ENCODE measurements at regions not wholly inside any gene's neighbourhood (a gene's known extent, or its start where the extent isn't known, plus 50 kb on each side); places are given as distances from the start of the nearest gene placed in this dataset.

- Mint-ChIP-seq H3K9me3 (peaks cover 15 to 20% of the 10 kb centered on the region in 2 donors), H3K4me3 (no peak overlapping the region), H3K36me3 (no peaks in the 10 kb centered on the region), H3K27ac (no peak overlapping the region), H3K27me3 (no peaks in the 10 kb centered on the region), H3K4me1 (no peaks in the 10 kb centered on the region)
- no peak for ATAC-seq (replicated peaks)
- DNase-seq, result no peak
These were observed 560.0 kb downstream of the BRINP1 start for GRCh38 chr9:118809160-118809625.

- ATAC-seq (replicated peaks), result no peak
- Mint-ChIP-seq H3K27ac (no peak overlapping the region), H3K4me3 (no peak overlapping the region), H3K9me3 (no peaks in the 10 kb centered on the region), H3K27me3 (no peaks in the 10 kb centered on the region), H3K4me1 (no peaks in the 10 kb centered on the region), H3K36me3 (no peaks in the 10 kb centered on the region)
- no peak for DNase-seq
These were observed 539.9 kb downstream of the BRINP1 start for GRCh38 chr9:118829334-118829733.

GRCh38 chr9:118832371-118832770 lies 536.9 kb downstream of the BRINP1 start:
- Mint-ChIP-seq H3K36me3 (no peaks in the 10 kb centered on the region), H3K4me3 (no peak overlapping the region), H3K27ac (no peak overlapping the region), H3K27me3 (no peaks in the 10 kb centered on the region), H3K4me1 (no peaks in the 10 kb centered on the region), H3K9me3 (peaks cover 0 to 2% of the 10 kb centered on the region in 2 donors)
- no peak for ATAC-seq (replicated peaks)
- no peak for DNase-seq

DNA sequence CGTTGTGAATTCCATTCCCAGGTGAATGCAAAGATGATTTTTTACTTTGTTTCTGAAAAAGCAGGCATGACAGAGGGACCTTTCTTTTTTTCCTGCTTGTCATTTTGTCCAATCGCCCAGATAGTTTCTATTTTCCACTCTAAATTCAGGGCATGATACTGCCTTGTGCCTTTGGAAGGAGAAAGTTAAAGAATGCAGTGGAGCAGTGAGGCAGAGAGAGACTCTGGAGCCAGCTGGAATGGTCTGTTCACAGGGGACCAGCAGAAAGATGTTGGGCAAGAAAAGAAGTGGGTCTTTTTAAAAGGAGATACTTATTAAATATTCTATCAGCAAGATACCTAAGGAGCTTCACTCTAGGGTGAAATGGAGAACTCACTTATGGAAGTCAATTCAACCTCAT lies 532.3 kb downstream of the BRINP1 start:
- Mint-ChIP-seq H3K4me1 (no peaks in the 10 kb centered on the region), H3K4me3 (no peak overlapping the region), H3K9me3 (peaks cover 0 to 3% of the 10 kb centered on the region in 2 donors), H3K36me3 (no peaks in the 10 kb centered on the region), H3K27me3 (no peaks in the 10 kb centered on the region), H3K27ac (peak overlapping the region; percentile 7)
- no peak for DNase-seq
- no peak for ATAC-seq (replicated peaks)

- ATAC-seq (replicated peaks) (no peak), DNase-seq (no peak)
- H3K9me3 Mint-ChIP-seq, result peaks cover 1 to 7% of the 10 kb centered on the region in 2 donors
- H3K36me3 Mint-ChIP-seq, result no peaks in the 10 kb centered on the region
- no peak overlapping the region for H3K4me3 Mint-ChIP-seq
- H3K4me1 Mint-ChIP-seq, result no peaks in the 10 kb centered on the region
- no peaks in the 10 kb centered on the region for H3K27me3 Mint-ChIP-seq
- H3K27ac Mint-ChIP-seq, result no peak overlapping the region
These were observed 497.7 kb downstream of the BRINP1 start for GRCh38 chr9:118871531-118871930.

DNA sequence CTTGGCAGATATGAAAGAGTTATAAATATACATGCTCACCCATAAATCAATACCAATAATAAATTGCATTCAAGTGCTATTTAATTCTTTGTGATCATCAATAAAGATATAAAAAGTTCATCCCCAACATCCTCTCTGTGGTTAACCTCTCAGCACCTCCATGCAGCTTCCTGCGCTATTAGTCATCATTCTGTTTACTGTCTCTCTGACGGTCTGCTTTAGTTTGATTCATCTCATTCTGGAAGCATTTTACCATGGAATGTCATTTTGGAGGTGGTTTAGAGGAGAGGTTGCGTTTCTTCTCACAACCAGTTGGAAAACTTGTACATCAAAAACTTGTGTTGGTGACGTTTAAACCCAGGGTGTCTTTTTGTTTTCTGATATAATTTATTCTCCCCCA lies 486.6 kb downstream of the BRINP1 start:
- H3K4me3 Mint-ChIP-seq, result no peak overlapping the region
- H3K27ac Mint-ChIP-seq, result no peak overlapping the region
- H3K4me1 Mint-ChIP-seq, result no peaks in the 10 kb centered on the region
- ATAC-seq (replicated peaks), result no peak
- H3K9me3 Mint-ChIP-seq, result no peaks in the 10 kb centered on the region
- no peak for DNase-seq
- H3K36me3 Mint-ChIP-seq, result no peaks in the 10 kb centered on the region
- H3K27me3 Mint-ChIP-seq, result no peaks in the 10 kb centered on the region

DNA sequence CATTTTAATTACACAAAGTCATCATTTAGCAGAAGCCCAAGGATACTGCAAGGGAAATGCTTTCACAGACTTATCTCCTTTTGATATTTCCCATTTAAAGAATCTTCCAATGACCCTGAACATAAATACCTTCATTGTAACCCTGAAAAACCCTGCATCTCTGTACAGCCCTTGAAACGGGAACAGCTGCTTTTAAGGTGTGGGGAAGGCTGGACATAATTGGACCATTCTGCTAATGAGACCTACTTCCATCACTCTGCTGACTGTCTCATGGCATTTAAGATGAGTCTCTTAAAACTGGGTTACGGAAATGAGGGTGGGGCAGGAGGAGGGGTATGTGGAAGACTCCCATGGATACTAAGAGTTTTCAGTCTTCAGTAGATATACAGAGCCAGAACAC lies 485.8 kb downstream of the BRINP1 start:
- DNase-seq (no peak), ATAC-seq (replicated peaks) (no peak)
- Mint-ChIP-seq H3K9me3 (no peaks in the 10 kb centered on the region), H3K27me3 (no peaks in the 10 kb centered on the region), H3K36me3 (no peaks in the 10 kb centered on the region), H3K4me1 (no peaks in the 10 kb centered on the region), H3K27ac (no peak overlapping the region), H3K4me3 (no peak overlapping the region)

DNA sequence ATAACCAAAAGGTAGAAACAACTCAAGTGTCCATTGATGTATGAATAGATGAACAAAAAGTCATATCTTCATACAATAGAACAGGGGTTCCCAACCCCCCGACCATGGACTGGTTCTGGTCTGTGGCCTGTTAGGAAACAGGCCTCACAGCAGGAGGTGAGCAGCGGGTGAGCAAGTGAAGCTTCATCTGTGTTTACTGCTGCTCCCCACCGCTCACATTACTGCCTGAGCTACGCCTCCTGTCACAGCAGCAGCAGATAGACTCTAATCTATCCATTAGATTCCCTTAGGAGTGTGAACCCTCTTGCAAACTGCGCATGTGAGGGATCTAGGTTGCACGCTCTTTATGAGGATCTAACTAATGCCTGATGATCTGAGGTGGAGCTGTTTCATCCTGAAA lies 478.0 kb downstream of the BRINP1 start:
- Mint-ChIP-seq H3K9me3 (no peaks in the 10 kb centered on the region), H3K27me3 (no peaks in the 10 kb centered on the region), H3K27ac (no peak overlapping the region), H3K36me3 (no peaks in the 10 kb centered on the region), H3K4me1 (no peaks in the 10 kb centered on the region), H3K4me3 (no peak overlapping the region)
- DNase-seq (no peak), ATAC-seq (replicated peaks) (no peak)

GRCh38 chr9:118896324-118897000 lies 472.8 kb downstream of the BRINP1 start:
- no peaks in the 10 kb centered on the region for H3K4me1 Mint-ChIP-seq
- DNase-seq (no peak), ATAC-seq (replicated peaks) (no peak)
- no peaks in the 10 kb centered on the region for H3K27me3 Mint-ChIP-seq
- H3K36me3 Mint-ChIP-seq, result no peaks in the 10 kb centered on the region
- no peaks in the 10 kb centered on the region for H3K9me3 Mint-ChIP-seq
- H3K4me3 Mint-ChIP-seq, result no peak overlapping the region
- no peak overlapping the region for H3K27ac Mint-ChIP-seq

- no peak for DNase-seq
- H3K4me3 Mint-ChIP-seq, result no peak overlapping the region
- no peaks in the 10 kb centered on the region for H3K36me3 Mint-ChIP-seq
- no peak for ATAC-seq (replicated peaks)
- peaks cover 6 to 12% of the 10 kb centered on the region in 2 donors for H3K9me3 Mint-ChIP-seq
- no peak overlapping the region for H3K27ac Mint-ChIP-seq
- H3K27me3 Mint-ChIP-seq, result no peaks in the 10 kb centered on the region
- H3K4me1 Mint-ChIP-seq, result no peaks in the 10 kb centered on the region
These were observed 451.1 kb downstream of the BRINP1 start for GRCh38 chr9:118918180-118918579.

DNA sequence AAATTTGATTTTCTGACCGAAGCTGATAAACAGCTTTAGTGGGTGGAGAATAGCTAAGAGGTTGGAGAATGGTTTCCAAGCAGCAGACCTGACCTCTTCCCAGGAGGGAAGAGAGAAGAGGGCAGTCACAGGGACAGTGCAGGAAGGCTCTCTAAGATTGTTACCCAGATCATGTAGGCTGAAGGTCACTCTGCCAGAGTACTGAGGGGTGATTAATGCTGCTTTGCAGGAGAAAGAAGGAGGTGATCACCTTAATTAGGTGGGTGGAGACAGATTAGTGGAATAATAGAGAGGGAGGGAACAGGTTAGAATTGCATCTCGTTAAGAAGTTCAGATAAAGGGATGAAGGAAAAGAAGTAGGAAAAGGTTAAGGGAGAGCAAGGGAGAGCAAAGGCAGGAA lies 440.5 kb downstream of the BRINP1 start:
- DNase-seq (no peak), ATAC-seq (replicated peaks) (no peak)
- H3K27me3 Mint-ChIP-seq, result no peaks in the 10 kb centered on the region
- H3K9me3 Mint-ChIP-seq, result no peaks in the 10 kb centered on the region
- H3K4me3 Mint-ChIP-seq, result no peak overlapping the region
- no peaks in the 10 kb centered on the region for H3K4me1 Mint-ChIP-seq
- H3K36me3 Mint-ChIP-seq, result no peaks in the 10 kb centered on the region
- H3K27ac Mint-ChIP-seq, result no peak overlapping the region

DNA sequence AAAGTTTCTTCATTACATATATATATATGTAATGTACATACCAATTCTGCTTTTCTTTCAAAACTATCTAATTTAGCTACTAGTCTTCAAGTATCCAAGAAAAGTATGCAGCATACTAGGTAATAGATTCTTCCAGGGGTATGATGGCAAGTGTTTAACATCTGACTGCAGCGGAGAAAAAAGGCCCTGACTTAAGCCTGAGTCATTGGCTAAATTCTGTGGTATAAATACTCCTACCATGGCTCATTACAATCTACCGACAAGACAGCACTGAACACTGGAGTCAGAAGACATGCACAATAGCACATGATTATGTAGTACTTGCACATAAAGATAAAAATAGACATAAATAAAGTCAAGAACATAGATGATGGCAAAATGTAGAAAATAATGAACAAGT lies 439.9 kb downstream of the BRINP1 start:
- Mint-ChIP-seq H3K4me1 (no peaks in the 10 kb centered on the region), H3K27ac (no peak overlapping the region), H3K9me3 (no peaks in the 10 kb centered on the region), H3K36me3 (no peaks in the 10 kb centered on the region), H3K4me3 (no peak overlapping the region), H3K27me3 (no peaks in the 10 kb centered on the region)
- DNase-seq (no peak), ATAC-seq (replicated peaks) (no peak)

GRCh38 chr9:118931941-118932340 lies 437.3 kb downstream of the BRINP1 start:
- H3K4me3 Mint-ChIP-seq, result no peak overlapping the region
- DNase-seq (no peak), ATAC-seq (replicated peaks) (no peak)
- H3K36me3 Mint-ChIP-seq, result no peaks in the 10 kb centered on the region
- H3K9me3 Mint-ChIP-seq, result peaks cover 0 to 1% of the 10 kb centered on the region in 2 donors
- H3K27me3 Mint-ChIP-seq, result no peaks in the 10 kb centered on the region
- no peaks in the 10 kb centered on the region for H3K4me1 Mint-ChIP-seq
- no peak overlapping the region for H3K27ac Mint-ChIP-seq

DNA sequence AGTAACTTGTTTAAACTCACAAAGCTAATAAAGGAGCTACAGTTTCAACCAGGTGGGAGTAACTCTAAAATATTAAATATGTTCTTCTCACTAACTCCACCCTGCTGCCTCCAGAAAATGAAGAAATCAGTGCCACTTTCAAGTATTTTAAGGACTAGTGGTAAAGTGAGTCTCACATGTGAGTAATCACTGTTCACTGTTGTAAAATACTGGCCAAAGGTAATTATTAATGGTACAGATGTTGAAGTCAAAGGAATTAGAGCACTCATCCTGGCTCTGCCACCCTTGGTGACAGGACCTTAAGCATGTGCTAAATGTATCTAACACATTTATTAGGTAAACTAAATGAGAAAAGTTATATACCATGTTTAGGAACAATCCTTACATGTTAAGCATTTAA lies 430.7 kb downstream of the BRINP1 start:
- no peaks in the 10 kb centered on the region for H3K4me1 Mint-ChIP-seq
- DNase-seq (no peak), ATAC-seq (replicated peaks) (no peak)
- H3K27me3 Mint-ChIP-seq, result no peaks in the 10 kb centered on the region
- no peak overlapping the region for H3K4me3 Mint-ChIP-seq
- H3K9me3 Mint-ChIP-seq, result peaks cover 4% of the 10 kb centered on the region in 2 donors
- H3K36me3 Mint-ChIP-seq, result no peaks in the 10 kb centered on the region
- H3K27ac Mint-ChIP-seq, result no peak overlapping the region

GRCh38 chr9:118940473-118940872 lies 428.8 kb downstream of the BRINP1 start:
- no peaks in the 10 kb centered on the region for H3K27me3 Mint-ChIP-seq
- H3K4me1 Mint-ChIP-seq, result no peaks in the 10 kb centered on the region
- H3K9me3 Mint-ChIP-seq, result peaks cover 4% of the 10 kb centered on the region in 2 donors
- ATAC-seq (replicated peaks) (no peak), DNase-seq (no peak)
- no peaks in the 10 kb centered on the region for H3K36me3 Mint-ChIP-seq
- no peak overlapping the region for H3K4me3 Mint-ChIP-seq
- H3K27ac Mint-ChIP-seq, result no peak overlapping the region

GRCh38 chr9:118946669-118947068 lies 422.6 kb downstream of the BRINP1 start:
- no peak overlapping the region for H3K27ac Mint-ChIP-seq
- ATAC-seq (replicated peaks) (no peak), DNase-seq (no peak)
- no peaks in the 10 kb centered on the region for H3K4me1 Mint-ChIP-seq
- no peak overlapping the region for H3K4me3 Mint-ChIP-seq
- no peaks in the 10 kb centered on the region for H3K27me3 Mint-ChIP-seq
- H3K36me3 Mint-ChIP-seq, result no peaks in the 10 kb centered on the region
- H3K9me3 Mint-ChIP-seq, result no peaks in the 10 kb centered on the region
